ENCODE measurements at regions not wholly inside any gene's neighbourhood (a gene's known extent, or its start where the extent isn't known, plus 50 kb on each side); places are given as distances from the start of the nearest gene placed in this dataset.
"Not testable (repeated sequence)": the region's sequence is repeated elsewhere in the genome, so short reads cannot be mapped to it uniquely, and the experiment has no call there.

- no peak for DNase-seq
These were observed 663.4 kb upstream of the DEFB115 start for GRCh38 chr20:30594112-30594511.

DNA sequence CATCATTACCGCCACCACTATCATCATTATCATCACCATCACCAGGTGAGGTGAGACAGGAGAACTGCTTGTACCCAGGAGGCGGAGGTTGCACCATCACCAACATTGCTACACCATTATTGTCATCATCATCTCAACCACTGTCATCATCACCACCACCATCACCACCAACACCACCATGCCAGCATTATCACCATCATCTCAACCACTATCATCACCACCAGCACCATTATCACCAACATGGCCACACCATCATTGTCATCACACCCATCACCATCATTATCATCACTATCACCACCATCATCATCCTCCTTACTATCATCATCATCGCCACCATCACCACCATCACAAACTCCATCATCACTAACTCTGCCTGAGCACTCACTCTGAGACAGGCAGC lies 661.8 kb upstream of the DEFB115 start:
- DNase-seq: no peak

DNA sequence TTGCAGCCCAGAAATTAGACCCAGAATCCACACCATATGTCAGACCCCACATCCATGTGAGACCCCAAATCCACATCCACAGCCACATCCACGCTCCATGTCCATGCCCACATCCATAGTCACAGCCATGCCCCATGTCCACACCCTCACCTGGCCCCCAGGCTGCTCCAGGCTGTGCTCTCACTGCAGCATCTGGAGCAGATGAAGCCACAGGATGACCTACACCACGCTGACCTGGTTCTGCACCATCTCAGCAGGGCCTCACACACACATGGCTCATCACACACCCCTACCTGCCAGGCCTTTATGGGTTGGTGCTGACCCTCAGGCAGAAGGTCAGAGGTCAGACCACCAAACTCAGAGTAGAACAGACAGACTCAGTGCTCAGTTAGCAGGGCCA lies 660.0 kb upstream of the DEFB115 start:
- DNase-seq: not testable (repeated sequence)

- no peak for DNase-seq
These were observed 658.8 kb upstream of the DEFB115 start for GRCh38 chr20:30598460-30599230.

GRCh38 chr20:30599990-30600389 lies 657.5 kb upstream of the DEFB115 start:
- no peak for DNase-seq

GRCh38 chr20:30601974-30602373 lies 655.5 kb upstream of the DEFB115 start:
- no peak for DNase-seq

GRCh38 chr20:30602424-30602823 lies 655.0 kb upstream of the DEFB115 start:
- no peak for DNase-seq

- DNase-seq: no peak
These were observed 650.5 kb upstream of the DEFB115 start for GRCh38 chr20:30606990-30607389.

- no peak for DNase-seq
These were observed 647.3 kb upstream of the DEFB115 start for GRCh38 chr20:30610029-30610693.

GRCh38 chr20:30610751-30611150 lies 646.7 kb upstream of the DEFB115 start:
- no peak for DNase-seq

- no peak for DNase-seq
These were observed 646.1 kb upstream of the DEFB115 start for GRCh38 chr20:30611239-30611984.

DNA sequence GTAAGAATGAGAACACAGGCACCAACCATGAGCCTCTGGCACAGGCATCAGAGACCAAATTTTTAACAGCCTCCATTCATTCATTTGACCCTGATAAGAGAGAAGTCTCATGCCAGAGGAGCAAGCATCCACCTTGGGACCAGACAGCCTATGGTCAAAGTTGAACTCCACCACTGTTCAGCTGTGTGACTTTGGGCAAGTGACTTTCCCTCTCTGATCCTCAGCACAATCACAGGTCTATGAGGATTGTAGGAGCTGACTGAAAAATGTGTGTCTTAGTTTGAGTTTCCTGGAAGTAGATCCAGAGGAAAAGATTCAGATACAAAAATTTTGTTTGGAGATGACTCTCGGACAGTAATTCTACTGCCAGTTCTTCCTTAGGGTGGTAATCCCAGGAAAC lies 645.1 kb upstream of the DEFB115 start:
- no peak for DNase-seq

GRCh38 chr20:30621346-30621745 lies 636.1 kb upstream of the DEFB115 start:
- not testable (repeated sequence) for DNase-seq

DNA sequence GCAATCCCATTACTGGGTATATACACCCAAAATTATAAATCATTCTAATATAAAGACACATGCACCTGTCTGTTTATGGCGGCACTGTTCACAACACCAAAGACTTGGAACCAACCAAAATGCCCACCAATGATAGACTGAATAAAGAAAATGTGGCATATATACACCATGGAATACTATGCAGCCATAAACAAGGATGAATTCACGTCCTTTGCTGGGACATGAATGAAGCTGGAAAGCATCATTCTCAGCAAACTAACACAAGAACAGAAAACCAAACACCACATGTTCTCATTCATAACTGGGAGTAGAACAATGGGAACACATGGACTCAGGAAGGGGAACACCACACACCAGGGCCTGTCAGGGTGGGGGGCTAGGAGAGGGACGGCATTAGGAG lies 633.2 kb upstream of the DEFB115 start:
- DNase-seq: not testable (repeated sequence)

- not testable (repeated sequence) for DNase-seq
These were observed 628.1 kb upstream of the DEFB115 start for GRCh38 chr20:30629376-30629775.

GRCh38 chr20:30630761-30631160 lies 626.7 kb upstream of the DEFB115 start:
- DNase-seq: no peak

GRCh38 chr20:30631261-30631789 lies 626.1 kb upstream of the DEFB115 start:
- not testable (repeated sequence) for DNase-seq

DNA sequence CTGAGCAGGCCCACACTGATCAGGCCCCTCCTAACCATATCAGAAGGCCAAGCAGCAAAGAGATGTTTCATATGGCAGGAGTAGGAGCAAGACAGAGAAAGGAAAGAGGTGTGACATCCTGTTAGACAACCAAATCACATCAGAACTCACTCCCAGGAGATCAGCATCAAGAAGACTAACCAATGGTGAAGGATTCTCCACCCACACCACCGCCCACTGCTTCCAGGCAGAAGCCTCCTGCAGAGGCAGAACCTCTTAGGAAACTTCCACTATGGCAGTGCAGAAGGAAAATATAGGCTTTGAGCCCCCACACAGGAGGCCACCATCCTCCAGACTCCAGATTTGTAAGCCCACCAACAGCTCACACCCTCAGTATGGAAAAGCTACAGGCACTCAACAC lies 624.7 kb upstream of the DEFB115 start:
- DNase-seq: not testable (repeated sequence)

DNA sequence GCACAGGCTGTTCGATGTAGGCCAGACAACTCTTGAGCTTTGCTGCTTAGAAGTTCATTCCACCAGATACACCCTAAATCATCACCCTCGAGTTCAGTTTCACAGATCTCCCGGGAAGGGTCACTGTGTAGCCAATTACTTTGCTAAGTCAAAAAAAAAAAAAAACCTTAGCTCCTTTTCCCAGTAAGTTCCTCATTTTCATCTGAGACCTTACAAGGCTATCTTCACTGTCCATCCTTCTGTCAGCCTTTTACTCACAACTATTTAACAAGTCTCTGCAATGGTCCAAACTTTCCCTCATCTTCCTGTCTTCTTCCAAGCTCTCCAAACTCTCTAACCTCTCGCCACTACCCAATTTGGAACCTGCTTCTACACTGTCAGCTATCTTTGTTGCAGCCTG lies 615.9 kb upstream of the DEFB115 start:
- not testable (repeated sequence) for DNase-seq

- DNase-seq: not testable (repeated sequence)
These were observed 596.5 kb upstream of the DEFB115 start for GRCh38 chr20:30660982-30661381.

DNA sequence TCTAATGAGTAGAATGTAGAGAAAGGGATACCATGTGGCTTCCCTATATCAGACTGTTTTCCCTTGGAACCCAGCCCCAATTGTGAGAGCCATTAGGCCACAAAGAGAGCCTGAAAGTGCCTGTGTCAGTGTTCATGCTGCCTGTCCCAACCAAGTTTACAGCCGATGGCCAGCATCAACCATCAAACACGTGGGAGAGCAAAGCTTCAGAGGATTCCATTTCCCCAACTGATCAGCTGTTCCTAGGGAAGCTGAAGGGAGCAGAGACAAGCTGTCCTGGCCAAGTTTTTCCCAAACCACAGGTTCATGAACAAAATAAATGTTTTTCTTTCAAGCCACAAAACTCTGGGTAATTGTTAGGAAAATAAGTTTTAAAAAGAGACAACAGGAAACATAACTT lies 589.0 kb upstream of the DEFB115 start:
- DNase-seq: not testable (repeated sequence)

- not testable (repeated sequence) for DNase-seq
These were observed 588.0 kb upstream of the DEFB115 start for GRCh38 chr20:30669330-30670029.

DNA sequence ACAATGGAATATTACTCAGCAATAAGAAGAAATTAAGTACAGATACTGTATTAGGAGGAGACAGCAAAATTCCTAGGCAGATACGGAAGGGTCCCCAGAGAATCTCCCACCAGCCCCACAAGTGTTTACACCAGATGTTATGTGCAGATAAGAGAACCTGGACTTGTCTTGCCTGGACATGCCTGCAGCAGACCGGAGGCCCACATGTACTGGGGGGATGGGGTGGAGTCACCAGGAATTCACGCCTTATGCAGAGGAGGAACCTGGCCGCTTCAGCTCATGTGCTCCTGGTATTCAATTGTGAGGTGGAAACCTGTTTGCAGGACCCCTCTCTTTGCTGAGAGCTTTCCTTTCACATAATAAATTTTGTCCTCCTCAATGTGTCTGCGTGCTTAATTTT lies 586.3 kb upstream of the DEFB115 start:
- not testable (repeated sequence) for DNase-seq

Data from stimulated activated CD4-positive, alpha-beta T cell treated with anti-CD3 and anti-CD28 coated beads, Interleukin-12 subunit alpha, Interleukin-12 subunit beta, amount 100 ng/mL, for 4 hours (primary cell).